ENCODE measurements at regions not wholly inside any gene's neighbourhood (a gene's known extent, or its start where the extent isn't known, plus 50 kb on each side); places are given as distances from the start of the nearest gene placed in this dataset.

GRCh38 chr2:190786404-190787166, 94.0 kb upstream of the GLS start:
- no peak for TF ChIP-seq EZH2 (IDR thresholded peaks at IDR 0.05; ENCODE audit: low read length, unreplicated experiment)
- TF ChIP-seq CTCF (conservative IDR thresholded peaks at IDR 0.05; ENCODE audit: low read depth, low read length) = no peak
